Mammary epithelial cell (primary cell): ENCODE measurements at regions not wholly inside any gene's neighbourhood (a gene's known extent, or its start where the extent isn't known, plus 50 kb on each side); places are given as distances from the start of the nearest gene placed in this dataset.

Experiments used
- CTCF ChIP-seq, 2 donors: IDR thresholded peaks in 1 of 2; conservative IDR thresholded peaks in 1 of 2; 2 replicates each; pipeline ENCODE4 v1.5.1; 2011 to 2012; ENCODE audit warnings: inconsistent platforms in 2 of 2, low read length in 2 of 2, mild to moderate bottlenecking in 2 of 2, control low read depth in 1 of 2, low read depth in 1 of 2; ENCODE audit not compliant: insufficient read depth in 1 of 2; ENCODE audit errors: extremely low read depth in 1 of 2
- EZH2 ChIP-seq: IDR thresholded peaks from 2 replicates; pipeline ENCODE4 v1.6.1; 2012; ENCODE audit warnings: low read length, inconsistent platforms, borderline replicate concordance

- no peak for TF ChIP-seq CTCF (conservative IDR thresholded peaks at IDR 0.05 in 1 of 2, IDR thresholded peaks at IDR 0.05 in 1 of 2; ENCODE audit: extremely low read depth in 1 of 2, insufficient read depth in 1 of 2, low read depth in 1 of 2, low read length in 2 of 2)
- no peak for TF ChIP-seq EZH2
Measured at GRCh38 chr1:226793620-226794276, 54.7 kb upstream of the ITPKB start.
